LNCAP (cell line): ENCODE measurements at regions not wholly inside any gene's neighbourhood (a gene's known extent, or its start where the extent isn't known, plus 50 kb on each side); places are given as distances from the start of the nearest gene placed in this dataset.

Source experiments
- TF ChIP-seq, protein P1 (sequence below): fragments of 450-650 bp; IDR thresholded peaks from 2 replicates; pipeline ENCODE4 v1.5.1; 2017; ENCODE audit warnings: mild to moderate bottlenecking

GRCh38 chr10:63675171-63675570, 154.0 kb downstream of the REEP3 start:
- TF ChIP-seq, protein P1, sequence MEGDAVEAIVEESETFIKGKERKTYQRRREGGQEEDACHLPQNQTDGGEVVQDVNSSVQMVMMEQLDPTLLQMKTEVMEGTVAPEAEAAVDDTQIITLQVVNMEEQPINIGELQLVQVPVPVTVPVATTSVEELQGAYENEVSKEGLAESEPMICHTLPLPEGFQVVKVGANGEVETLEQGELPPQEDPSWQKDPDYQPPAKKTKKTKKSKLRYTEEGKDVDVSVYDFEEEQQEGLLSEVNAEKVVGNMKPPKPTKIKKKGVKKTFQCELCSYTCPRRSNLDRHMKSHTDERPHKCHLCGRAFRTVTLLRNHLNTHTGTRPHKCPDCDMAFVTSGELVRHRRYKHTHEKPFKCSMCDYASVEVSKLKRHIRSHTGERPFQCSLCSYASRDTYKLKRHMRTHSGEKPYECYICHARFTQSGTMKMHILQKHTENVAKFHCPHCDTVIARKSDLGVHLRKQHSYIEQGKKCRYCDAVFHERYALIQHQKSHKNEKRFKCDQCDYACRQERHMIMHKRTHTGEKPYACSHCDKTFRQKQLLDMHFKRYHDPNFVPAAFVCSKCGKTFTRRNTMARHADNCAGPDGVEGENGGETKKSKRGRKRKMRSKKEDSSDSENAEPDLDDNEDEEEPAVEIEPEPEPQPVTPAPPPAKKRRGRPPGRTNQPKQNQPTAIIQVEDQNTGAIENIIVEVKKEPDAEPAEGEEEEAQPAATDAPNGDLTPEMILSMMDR, result no peak

- TF ChIP-seq, protein P1, result no peak
These were observed 155.8 kb downstream of the REEP3 start for GRCh38 chr10:63677001-63677400.

GRCh38 chr10:63681993-63682697, 160.9 kb downstream of the REEP3 start:
- TF ChIP-seq, protein P1, result no peak

- TF ChIP-seq, protein P1, result no peak
These were observed 162.0 kb downstream of the REEP3 start for GRCh38 chr10:63683223-63683622.

DNA sequence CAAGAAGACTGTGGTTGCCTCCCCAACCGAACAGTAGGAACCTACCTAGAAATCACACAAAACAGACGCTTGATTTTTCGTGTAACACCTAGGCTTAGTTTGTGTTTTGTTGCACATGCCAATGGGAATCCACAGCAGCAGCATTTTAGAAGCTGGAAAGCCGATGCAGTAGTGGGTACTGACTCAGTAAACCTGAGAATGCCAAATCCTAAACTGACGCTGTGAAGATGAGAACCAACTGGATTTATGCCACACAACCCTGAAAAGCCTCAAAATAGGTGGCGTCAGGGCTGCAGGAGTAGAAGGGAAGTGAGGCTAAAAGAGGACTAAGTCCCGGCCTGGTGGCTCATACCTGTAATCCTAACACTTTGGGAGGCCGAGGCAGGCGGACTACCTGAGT, 162.5 kb downstream of the REEP3 start:
- TF ChIP-seq, protein P1, result no peak

- TF ChIP-seq, protein P1, result no peak
These were observed 163.2 kb downstream of the REEP3 start for GRCh38 chr10:63684257-63684936.

DNA sequence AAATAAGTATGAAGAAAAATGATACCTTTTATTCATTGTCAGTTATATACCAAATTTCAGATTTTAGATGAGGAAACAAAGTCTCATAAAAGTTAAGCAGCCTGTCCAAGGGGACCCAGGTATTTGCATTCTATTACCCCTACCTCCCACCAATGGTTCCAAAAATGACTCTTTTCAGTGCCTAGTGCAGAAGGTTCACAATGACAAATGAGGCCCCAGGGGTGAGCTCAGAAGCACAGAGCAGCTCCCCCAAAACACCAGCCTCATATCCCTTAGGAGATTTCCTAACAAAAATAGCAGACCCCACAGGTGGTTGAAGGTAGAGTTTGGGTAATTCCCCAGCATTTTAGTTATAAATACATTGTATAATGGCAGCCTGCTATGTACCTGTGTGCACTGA, 168.6 kb downstream of the REEP3 start:
- TF ChIP-seq, protein P1, result no peak
